HG03521 (cell line): ENCODE measurements at regions not wholly inside any gene's neighbourhood (a gene's known extent, or its start where the extent isn't known, plus 50 kb on each side); places are given as distances from the start of the nearest gene placed in this dataset.
"Not testable (repeated sequence)": the region's sequence is repeated elsewhere in the genome, so short reads cannot be mapped to it uniquely, and the experiment has no call there.

ENCODE experiments used
- ATAC-seq: cut with Tn5 transposase; IDR thresholded peaks from one replicate; pipeline ENCODE4 v1.9.1; 2021; ENCODE audit warnings: mild to moderate bottlenecking, moderate library complexity; ENCODE audit not compliant: unreplicated experiment

GRCh38 chr4:97016186-97016907 is 1126.9 kb downstream of the STPG2 start:
- no peak for ATAC-seq

GRCh38 chr4:97027728-97028410 is 1115.4 kb downstream of the STPG2 start:
- no peak for ATAC-seq

- ATAC-seq: no peak
These were observed 1114.5 kb downstream of the STPG2 start for GRCh38 chr4:97028785-97029184.

GRCh38 chr4:97037411-97038145 is 1105.7 kb downstream of the STPG2 start:
- not testable (repeated sequence) for ATAC-seq

GRCh38 chr4:97038146-97038516 is 1105.1 kb downstream of the STPG2 start:
- no peak for ATAC-seq

GRCh38 chr4:97072666-97073065 is 1070.6 kb downstream of the STPG2 start:
- ATAC-seq: no peak

- no peak for ATAC-seq
These were observed 1070.1 kb downstream of the STPG2 start for GRCh38 chr4:97073194-97073593.

- ATAC-seq: no peak
These were observed 1068.7 kb downstream of the STPG2 start for GRCh38 chr4:97074531-97074930.

GRCh38 chr4:97081951-97082350 is 1061.3 kb downstream of the STPG2 start:
- ATAC-seq: no peak

- not testable (repeated sequence) for ATAC-seq
These were observed 1046.2 kb downstream of the STPG2 start for GRCh38 chr4:97097036-97097435.

- not testable (repeated sequence) for ATAC-seq
These were observed 1042.1 kb downstream of the STPG2 start for GRCh38 chr4:97101171-97101570.

- ATAC-seq: no peak
These were observed 1040.0 kb downstream of the STPG2 start for GRCh38 chr4:97103252-97103651.

GRCh38 chr4:97104006-97104405 is 1039.3 kb downstream of the STPG2 start:
- ATAC-seq: no peak

- no peak for ATAC-seq
These were observed 1038.6 kb downstream of the STPG2 start for GRCh38 chr4:97104666-97105065.

GRCh38 chr4:97105347-97106099 is 1037.8 kb downstream of the STPG2 start:
- no peak for ATAC-seq

- ATAC-seq: no peak
These were observed 1037.1 kb downstream of the STPG2 start for GRCh38 chr4:97106161-97106560.

GRCh38 chr4:97110506-97110905 is 1032.8 kb downstream of the STPG2 start:
- ATAC-seq: no peak

- ATAC-seq: no peak
These were observed 1026.8 kb downstream of the STPG2 start for GRCh38 chr4:97116511-97116910.

- no peak for ATAC-seq
These were observed 1021.8 kb downstream of the STPG2 start for GRCh38 chr4:97121493-97121892.

- ATAC-seq: no peak
These were observed 1019.7 kb downstream of the STPG2 start for GRCh38 chr4:97123573-97123972.

GRCh38 chr4:97132435-97132834 is 1010.8 kb downstream of the STPG2 start:
- ATAC-seq: no peak
